ENCODE measurements at regions not wholly inside any gene's neighbourhood (a gene's known extent, or its start where the extent isn't known, plus 50 kb on each side); places are given as distances from the start of the nearest gene placed in this dataset.

DNA sequence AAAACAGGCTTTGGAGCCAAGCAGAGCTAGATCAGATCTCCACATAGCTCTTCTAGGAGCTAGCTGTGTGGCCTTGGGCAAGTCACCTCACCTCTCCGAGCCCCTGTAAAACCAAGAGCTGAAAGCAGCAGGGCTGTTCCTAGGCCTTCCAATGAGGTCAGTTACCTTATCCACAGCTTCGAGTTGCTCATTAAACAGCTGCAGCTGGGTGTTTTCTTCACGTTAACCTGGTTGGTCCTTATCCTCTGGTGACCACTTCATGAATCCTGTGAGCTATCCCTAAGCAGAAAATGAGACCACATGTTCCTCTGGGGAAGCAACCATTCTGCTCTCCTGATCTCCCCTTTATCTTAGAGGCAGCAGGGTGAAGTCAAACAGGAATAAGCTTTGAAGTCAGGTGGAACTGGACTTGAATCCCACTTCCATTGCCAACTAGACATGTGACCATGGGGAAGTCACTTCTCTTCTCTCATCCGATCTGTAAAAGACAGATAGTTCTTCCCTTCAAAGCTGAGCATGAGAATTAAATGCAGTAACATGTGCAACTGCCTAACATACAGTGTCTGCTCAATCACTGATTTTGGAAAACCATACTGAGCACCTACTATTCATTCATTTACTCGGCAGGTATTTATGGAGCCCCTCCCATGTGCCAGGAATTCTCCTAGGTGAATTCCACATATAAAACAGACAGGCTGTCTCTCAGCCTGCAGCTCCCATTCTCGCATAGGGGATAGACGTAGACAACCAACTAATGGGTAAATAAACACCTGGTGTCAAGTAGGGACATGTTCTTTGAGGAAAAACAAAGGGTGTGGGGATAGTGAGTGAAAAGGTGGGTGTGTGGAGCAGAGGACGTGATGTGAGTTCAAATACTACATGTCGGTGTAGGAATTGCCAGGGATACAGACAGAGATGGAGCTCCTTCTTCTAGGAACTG, 111.7 kb upstream of the BOD1 start:
- 59% methylated on average over 9 of the region's 9 CpGs for WGBS (ENCODE audit: low lambda C conversion rate, missing lambda C conversion rate)
- Histone ChIP-seq H3K4me3 (no peak overlapping the region), H3K4me1 (ENCODE audit: insufficient read depth) (peaks cover 4% of the 10 kb centered on the region), H3K27ac (peak overlapping the region; percentile 44), H3K9me3 (ENCODE audit: low read depth) (no peaks in the 10 kb centered on the region), H4K20me1 (ENCODE audit: insufficient read depth, poor library complexity, severe bottlenecking) (no peaks in the 10 kb centered on the region), H3K9me2 (replicated peaks; ENCODE audit: insufficient read depth) (no peaks in the 10 kb centered on the region), H3K36me3 (replicated peaks; ENCODE audit: insufficient read depth, low read depth) (no peaks in the 10 kb centered on the region), H3K27me3 (no peaks in the 10 kb centered on the region), H3K4me2 (no peak overlapping the region), H3K79me2 (no peaks in the 10 kb centered on the region), H2AFZ (no peak overlapping the region)
- DNase-seq (ENCODE audit: low spot score) = no peak
- TF ChIP-seq, protein P1, sequence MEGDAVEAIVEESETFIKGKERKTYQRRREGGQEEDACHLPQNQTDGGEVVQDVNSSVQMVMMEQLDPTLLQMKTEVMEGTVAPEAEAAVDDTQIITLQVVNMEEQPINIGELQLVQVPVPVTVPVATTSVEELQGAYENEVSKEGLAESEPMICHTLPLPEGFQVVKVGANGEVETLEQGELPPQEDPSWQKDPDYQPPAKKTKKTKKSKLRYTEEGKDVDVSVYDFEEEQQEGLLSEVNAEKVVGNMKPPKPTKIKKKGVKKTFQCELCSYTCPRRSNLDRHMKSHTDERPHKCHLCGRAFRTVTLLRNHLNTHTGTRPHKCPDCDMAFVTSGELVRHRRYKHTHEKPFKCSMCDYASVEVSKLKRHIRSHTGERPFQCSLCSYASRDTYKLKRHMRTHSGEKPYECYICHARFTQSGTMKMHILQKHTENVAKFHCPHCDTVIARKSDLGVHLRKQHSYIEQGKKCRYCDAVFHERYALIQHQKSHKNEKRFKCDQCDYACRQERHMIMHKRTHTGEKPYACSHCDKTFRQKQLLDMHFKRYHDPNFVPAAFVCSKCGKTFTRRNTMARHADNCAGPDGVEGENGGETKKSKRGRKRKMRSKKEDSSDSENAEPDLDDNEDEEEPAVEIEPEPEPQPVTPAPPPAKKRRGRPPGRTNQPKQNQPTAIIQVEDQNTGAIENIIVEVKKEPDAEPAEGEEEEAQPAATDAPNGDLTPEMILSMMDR (IDR thresholded peaks at IDR 0.05; ENCODE audit: poor library complexity) = no peak
- no peak for TF ChIP-seq EZH2phosphoT487 (IDR thresholded peaks at IDR 0.05; ENCODE audit: low read depth, severe bottlenecking, unreplicated experiment)
- no peak for TF ChIP-seq EZH2 (IDR thresholded peaks at IDR 0.05; ENCODE audit: borderline replicate concordance)

DNA sequence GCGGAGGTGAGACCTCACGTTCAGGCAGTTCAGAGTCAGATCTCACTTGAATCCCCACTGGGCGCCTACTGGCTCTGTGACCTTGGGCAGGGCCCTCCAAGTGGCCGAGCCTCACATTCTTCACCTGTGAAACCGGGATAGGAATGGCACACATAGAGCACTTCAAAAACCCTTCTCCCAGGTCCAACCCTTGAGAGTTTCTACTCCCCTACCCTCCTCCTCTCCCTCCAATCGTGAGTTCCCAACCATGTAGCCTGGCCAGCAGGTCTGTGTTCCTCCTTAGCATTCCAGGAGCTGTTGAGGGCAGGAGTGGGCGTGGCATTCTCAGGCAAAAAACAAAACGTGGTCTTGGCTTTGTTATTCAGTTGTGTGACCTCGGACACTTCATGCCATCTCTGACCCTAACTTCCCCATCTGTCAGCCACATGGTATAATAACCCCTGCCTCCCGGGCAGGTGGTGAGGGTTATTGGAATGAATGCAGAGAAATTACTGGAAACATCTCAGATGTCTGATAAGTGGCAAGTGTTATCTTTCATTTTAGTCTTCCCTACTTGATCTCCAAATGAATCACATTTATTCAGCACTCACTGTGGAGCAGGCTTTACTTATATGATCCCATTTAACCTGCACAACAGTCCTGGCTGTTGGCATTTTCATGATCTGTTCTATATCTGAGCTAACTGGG, 112.8 kb upstream of the BOD1 start:
- Histone ChIP-seq H3K27ac (peak overlapping the region; percentile 44), H3K9me3 (ENCODE audit: low read depth) (no peaks in the 10 kb centered on the region), H3K4me1 (ENCODE audit: insufficient read depth) (peaks cover 4% of the 10 kb centered on the region), H4K20me1 (ENCODE audit: insufficient read depth, poor library complexity, severe bottlenecking) (no peaks in the 10 kb centered on the region), H2AFZ (no peak overlapping the region), H3K79me2 (no peaks in the 10 kb centered on the region), H3K9me2 (replicated peaks; ENCODE audit: insufficient read depth) (no peaks in the 10 kb centered on the region), H3K27me3 (no peaks in the 10 kb centered on the region), H3K36me3 (replicated peaks; ENCODE audit: insufficient read depth, low read depth) (no peaks in the 10 kb centered on the region), H3K4me2 (no peak overlapping the region), H3K4me3 (no peak overlapping the region)
- TF ChIP-seq, protein P1 (IDR thresholded peaks at IDR 0.05; ENCODE audit: poor library complexity) = no peak
- TF ChIP-seq EZH2phosphoT487 (IDR thresholded peaks at IDR 0.05; ENCODE audit: low read depth, severe bottlenecking, unreplicated experiment) (no peak), EZH2 (IDR thresholded peaks at IDR 0.05; ENCODE audit: borderline replicate concordance) (no peak)
- whole genome bisulfite sequencing (ENCODE audit: low lambda C conversion rate, missing lambda C conversion rate) = 71% methylated on average over 10 of the region's 10 CpGs
- no peak for DNase-seq (ENCODE audit: low spot score)

DNA sequence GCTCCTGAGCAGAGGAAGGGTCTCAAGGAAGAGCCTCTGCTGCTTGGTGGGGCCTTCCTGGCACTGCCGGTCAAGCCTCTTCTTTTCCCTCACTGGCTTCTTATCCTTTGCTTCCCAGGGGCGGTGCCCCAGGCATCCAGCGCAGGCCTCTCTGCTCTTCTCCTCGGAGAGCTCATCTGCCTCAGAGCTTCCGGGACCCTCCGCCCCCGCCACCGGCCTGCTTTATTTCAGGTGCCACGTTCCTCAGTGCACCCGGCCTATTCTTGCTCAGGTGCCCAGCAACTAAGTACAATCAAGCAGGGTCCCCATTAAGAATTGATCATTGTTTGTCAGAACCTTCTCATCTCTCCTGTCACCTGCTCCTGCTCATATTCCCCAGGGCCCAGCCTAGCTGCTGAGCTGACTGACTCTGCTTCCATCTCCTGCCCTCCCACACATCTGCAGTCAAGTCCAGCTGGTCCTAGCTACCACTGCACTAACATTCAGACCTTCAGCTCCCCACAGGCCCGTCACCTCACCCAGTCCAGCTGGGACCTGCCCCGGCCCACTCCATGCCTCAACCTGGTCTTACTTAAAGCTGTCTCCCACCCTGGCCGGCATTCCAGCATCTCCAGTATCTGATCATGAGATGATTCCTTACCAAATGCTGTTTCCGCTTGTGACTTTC, 114.3 kb upstream of the BOD1 start:
- DNase-seq (ENCODE audit: low spot score) = no peak
- Histone ChIP-seq H3K36me3 (replicated peaks; ENCODE audit: insufficient read depth, low read depth) (no peaks in the 10 kb centered on the region), H2AFZ (no peak overlapping the region), H3K79me2 (no peaks in the 10 kb centered on the region), H3K4me2 (no peak overlapping the region), H3K27ac (no peak overlapping the region), H4K20me1 (ENCODE audit: insufficient read depth, poor library complexity, severe bottlenecking) (no peaks in the 10 kb centered on the region), H3K9me2 (replicated peaks; ENCODE audit: insufficient read depth) (no peaks in the 10 kb centered on the region), H3K4me3 (no peak overlapping the region), H3K4me1 (ENCODE audit: insufficient read depth) (peaks cover 4% of the 10 kb centered on the region), H3K9me3 (ENCODE audit: low read depth) (no peaks in the 10 kb centered on the region), H3K27me3 (no peaks in the 10 kb centered on the region)
- WGBS (ENCODE audit: low lambda C conversion rate, missing lambda C conversion rate) = 91% methylated on average over 14 of the region's 14 CpGs
- TF ChIP-seq EZH2 (IDR thresholded peaks at IDR 0.05; ENCODE audit: borderline replicate concordance) (no peak), EZH2phosphoT487 (IDR thresholded peaks at IDR 0.05; ENCODE audit: low read depth, severe bottlenecking, unreplicated experiment) (no peak)
- TF ChIP-seq, protein P1 (IDR thresholded peaks at IDR 0.05; ENCODE audit: poor library complexity) = no peak

Data from hepatocyte (in vitro differentiated cells).